ENCODE measurements at regions not wholly inside any gene's neighbourhood (a gene's known extent, or its start where the extent isn't known, plus 50 kb on each side); places are given as distances from the start of the nearest gene placed in this dataset.

GRCh38 chr4:174084981-174085380 lies 198.5 kb downstream of the FBXO8 start:
- Histone ChIP-seq H3K4me2 (ENCODE audit: low read depth, low read length, poor library complexity, severe bottlenecking) (no peak overlapping the region), H3K9ac (ENCODE audit: low read depth, low read length, poor library complexity, severe bottlenecking) (no peak overlapping the region), H4K20me1 (ENCODE audit: insufficient read depth, low read length, poor library complexity, severe bottlenecking) (no peaks in the 10 kb centered on the region), H3K79me2 (ENCODE audit: insufficient read depth, low read length) (no peaks in the 10 kb centered on the region), H3K9me3 (ENCODE audit: insufficient read depth, low read depth, low read length) (no peaks in the 10 kb centered on the region), H2AFZ (ENCODE audit: low read length) (no peak overlapping the region), H3K27me3 (ENCODE audit: insufficient read depth, low read length, poor library complexity, severe bottlenecking) (no peaks in the 10 kb centered on the region), H3K36me3 (ENCODE audit: insufficient read depth, low read length) (no peaks in the 10 kb centered on the region), H3K4me1 (ENCODE audit: insufficient read depth, low read length, poor library complexity, severe bottlenecking) (no peaks in the 10 kb centered on the region), H3K9me2 (replicated peaks; ENCODE audit: low read depth, low read length) (no peaks in the 10 kb centered on the region), H3K4me3 (ENCODE audit: low read length, poor library complexity, severe bottlenecking) (no peak overlapping the region), H3F3A (ENCODE audit: low read depth) (no peaks in the 10 kb centered on the region)
- TF ChIP-seq, protein P1, sequence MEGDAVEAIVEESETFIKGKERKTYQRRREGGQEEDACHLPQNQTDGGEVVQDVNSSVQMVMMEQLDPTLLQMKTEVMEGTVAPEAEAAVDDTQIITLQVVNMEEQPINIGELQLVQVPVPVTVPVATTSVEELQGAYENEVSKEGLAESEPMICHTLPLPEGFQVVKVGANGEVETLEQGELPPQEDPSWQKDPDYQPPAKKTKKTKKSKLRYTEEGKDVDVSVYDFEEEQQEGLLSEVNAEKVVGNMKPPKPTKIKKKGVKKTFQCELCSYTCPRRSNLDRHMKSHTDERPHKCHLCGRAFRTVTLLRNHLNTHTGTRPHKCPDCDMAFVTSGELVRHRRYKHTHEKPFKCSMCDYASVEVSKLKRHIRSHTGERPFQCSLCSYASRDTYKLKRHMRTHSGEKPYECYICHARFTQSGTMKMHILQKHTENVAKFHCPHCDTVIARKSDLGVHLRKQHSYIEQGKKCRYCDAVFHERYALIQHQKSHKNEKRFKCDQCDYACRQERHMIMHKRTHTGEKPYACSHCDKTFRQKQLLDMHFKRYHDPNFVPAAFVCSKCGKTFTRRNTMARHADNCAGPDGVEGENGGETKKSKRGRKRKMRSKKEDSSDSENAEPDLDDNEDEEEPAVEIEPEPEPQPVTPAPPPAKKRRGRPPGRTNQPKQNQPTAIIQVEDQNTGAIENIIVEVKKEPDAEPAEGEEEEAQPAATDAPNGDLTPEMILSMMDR (conservative IDR thresholded peaks at IDR 0.05; ENCODE audit: low read length) = no peak
- no peak for TF ChIP-seq EZH2phosphoT487 (IDR thresholded peaks at IDR 0.05; ENCODE audit: borderline replicate concordance)

DNA sequence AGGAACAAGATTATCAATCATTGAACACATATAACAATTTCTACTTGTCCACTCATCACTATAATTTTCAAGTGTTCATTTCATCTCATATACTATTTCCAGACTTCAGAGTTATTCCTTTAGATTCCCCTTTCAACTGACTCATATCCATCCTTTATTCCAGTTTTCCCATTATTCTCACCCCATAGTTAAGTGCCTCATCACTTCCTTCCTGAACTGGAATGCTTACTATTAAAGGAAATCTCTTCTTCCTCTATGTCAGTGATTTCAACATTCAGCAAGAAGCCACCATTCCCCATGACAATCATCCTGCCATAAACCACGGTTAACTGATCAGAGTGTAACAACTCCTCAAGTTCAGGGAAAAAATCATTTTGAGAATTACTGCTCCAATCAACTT lies 198.9 kb downstream of the FBXO8 start:
- Histone ChIP-seq H3K4me3 (ENCODE audit: low read length, poor library complexity, severe bottlenecking) (no peak overlapping the region), H3K4me1 (ENCODE audit: insufficient read depth, low read length, poor library complexity, severe bottlenecking) (no peaks in the 10 kb centered on the region), H3K9me2 (replicated peaks; ENCODE audit: low read depth, low read length) (no peaks in the 10 kb centered on the region), H3K9me3 (ENCODE audit: insufficient read depth, low read depth, low read length) (no peaks in the 10 kb centered on the region), H3K36me3 (ENCODE audit: insufficient read depth, low read length) (no peaks in the 10 kb centered on the region), H2AFZ (ENCODE audit: low read length) (no peak overlapping the region), H4K20me1 (ENCODE audit: insufficient read depth, low read length, poor library complexity, severe bottlenecking) (no peaks in the 10 kb centered on the region), H3K27me3 (ENCODE audit: insufficient read depth, low read length, poor library complexity, severe bottlenecking) (no peaks in the 10 kb centered on the region), H3K9ac (ENCODE audit: low read depth, low read length, poor library complexity, severe bottlenecking) (no peak overlapping the region), H3K4me2 (ENCODE audit: low read depth, low read length, poor library complexity, severe bottlenecking) (no peak overlapping the region), H3K79me2 (ENCODE audit: insufficient read depth, low read length) (no peaks in the 10 kb centered on the region), H3F3A (ENCODE audit: low read depth) (no peaks in the 10 kb centered on the region)
- TF ChIP-seq, protein P1 (conservative IDR thresholded peaks at IDR 0.05; ENCODE audit: low read length) = no peak
- no peak for TF ChIP-seq EZH2phosphoT487 (IDR thresholded peaks at IDR 0.05; ENCODE audit: borderline replicate concordance)

DNA sequence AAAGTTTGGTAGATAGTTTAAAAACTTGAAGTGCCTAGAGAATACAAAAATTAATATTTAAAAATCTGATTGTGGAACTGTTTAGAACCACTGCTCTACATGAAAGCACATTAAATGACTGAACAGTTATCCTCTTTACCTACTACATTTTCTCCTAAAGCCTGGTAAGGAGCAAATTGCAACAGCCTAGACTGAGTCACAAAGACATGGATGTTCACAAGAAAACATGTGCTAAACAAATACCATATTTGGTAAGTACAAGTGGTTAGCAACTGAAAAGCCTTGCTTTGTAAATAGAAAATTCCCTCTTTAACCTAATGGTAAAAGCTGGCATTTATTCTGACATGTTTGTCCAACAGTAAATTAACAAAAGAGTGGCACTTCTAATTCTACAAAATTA lies 203.1 kb downstream of the FBXO8 start:
- H3K27me3 ChIP-seq (ENCODE audit: insufficient read depth, low read length, poor library complexity, severe bottlenecking) = no peaks in the 10 kb centered on the region
- no peaks in the 10 kb centered on the region for H3K79me2 ChIP-seq (ENCODE audit: insufficient read depth, low read length)
- H3K4me2 ChIP-seq (ENCODE audit: low read depth, low read length, poor library complexity, severe bottlenecking) = no peak overlapping the region
- no peak overlapping the region for H2AFZ ChIP-seq (ENCODE audit: low read length)
- no peaks in the 10 kb centered on the region for H3F3A ChIP-seq (ENCODE audit: low read depth)
- H3K4me3 ChIP-seq (ENCODE audit: low read length, poor library complexity, severe bottlenecking) = no peak overlapping the region
- no peaks in the 10 kb centered on the region for H3K9me3 ChIP-seq (ENCODE audit: insufficient read depth, low read depth, low read length)
- H4K20me1 ChIP-seq (ENCODE audit: insufficient read depth, low read length, poor library complexity, severe bottlenecking) = no peaks in the 10 kb centered on the region
- no peaks in the 10 kb centered on the region for H3K9me2 ChIP-seq (replicated peaks; ENCODE audit: low read depth, low read length)
- TF ChIP-seq, protein P1 (conservative IDR thresholded peaks at IDR 0.05; ENCODE audit: low read length) = no peak
- TF ChIP-seq EZH2phosphoT487 (IDR thresholded peaks at IDR 0.05; ENCODE audit: borderline replicate concordance) = no peak
- no peaks in the 10 kb centered on the region for H3K36me3 ChIP-seq (ENCODE audit: insufficient read depth, low read length)
- H3K9ac ChIP-seq (ENCODE audit: low read depth, low read length, poor library complexity, severe bottlenecking) = no peak overlapping the region
- H3K4me1 ChIP-seq (ENCODE audit: insufficient read depth, low read length, poor library complexity, severe bottlenecking) = no peaks in the 10 kb centered on the region

Measured in Loucy (cell line).